Liver (tissue), 8 donors: ENCODE measurements at regions not wholly inside any gene's neighbourhood (a gene's known extent, or its start where the extent isn't known, plus 50 kb on each side); places are given as distances from the start of the nearest gene placed in this dataset.
A peak's percentile ranks its signal among the peaks of the same experiment; 100 is the strongest.

ENCODE experiments used
- DNase-seq: peaks from one replicate; pipeline ENCODE4 v3.0.0-alpha.2; 2017; ENCODE audit warnings: low spot score
- H3K27ac ChIP-seq, 2 donors: one replicate each; pipeline ENCODE4 v1.7.0; 2013; ENCODE audit warnings: inconsistent platforms in 2 of 2, low read length in 2 of 2, control low read depth in 1 of 2, low read depth in 1 of 2, mild to moderate bottlenecking in 1 of 2
- H3K27me3 ChIP-seq, 4 donors: one replicate each; pipeline versions ENCODE4 v1.6.1 to v1.7.0; 2013; ENCODE audit warnings: low read length in 3 of 4, inconsistent platforms in 1 of 4, mild to moderate bottlenecking in 1 of 4, moderate library complexity in 1 of 4; ENCODE audit not compliant: control insufficient read depth in 4 of 4, insufficient read depth in 4 of 4
- H3K36me3 ChIP-seq, 4 donors: one replicate each; pipeline versions ENCODE4 v1.6.1 to v1.7.0; 2013; ENCODE audit warnings: low read length in 3 of 4, mild to moderate bottlenecking in 3 of 4, low read depth in 1 of 4, moderate library complexity in 1 of 4; ENCODE audit not compliant: control insufficient read depth in 4 of 4, insufficient read depth in 3 of 4
- H3K4me1 ChIP-seq, 4 donors: one replicate each; pipeline versions ENCODE4 v1.6.1 to v1.7.0; 2013; ENCODE audit warnings: low read length in 3 of 4, mild to moderate bottlenecking in 3 of 4, moderate library complexity in 1 of 4; ENCODE audit not compliant: control insufficient read depth in 4 of 4, insufficient read depth in 4 of 4
- H3K4me3 ChIP-seq, 3 donors: one replicate each; pipeline versions ENCODE4 v1.6.1 to v1.7.0; 2013; ENCODE audit warnings: low read length in 3 of 3, control low read depth in 1 of 3, low read depth in 1 of 3, mild to moderate bottlenecking in 1 of 3
- H3K9ac ChIP-seq, 2 donors: one replicate each; pipeline ENCODE4 v1.7.0; 2013; ENCODE audit warnings: low read length in 2 of 2, mild to moderate bottlenecking in 2 of 2, moderate library complexity in 2 of 2, control low read depth in 1 of 2, low read depth in 1 of 2
- H3K9me3 ChIP-seq, 4 donors: one replicate each; pipeline versions ENCODE4 v1.6.1 to v1.7.0; 2013; ENCODE audit warnings: low read length in 3 of 4; ENCODE audit not compliant: control insufficient read depth in 4 of 4
- EGR1 ChIP-seq, 2 donors: IDR thresholded peaks; 2 replicates each; pipeline ENCODE4 v1.6.1; 2016 to 2018; ENCODE audit warnings: antibody characterized with exemption in 2 of 2, low read depth in 2 of 2
- FOXA1 ChIP-seq: IDR thresholded peaks from 2 replicates; pipeline ENCODE4 v1.6.1; 2016; ENCODE audit warnings: antibody characterized with exemption
- FOXA2 ChIP-seq: IDR thresholded peaks from 2 replicates; pipeline ENCODE4 v1.6.1; 2016; ENCODE audit warnings: antibody characterized with exemption
- GABPA ChIP-seq, 2 donors: IDR thresholded peaks in 1 of 2; conservative IDR thresholded peaks in 1 of 2; 2 replicates each; pipeline ENCODE4 v1.6.1; 2016; ENCODE audit warnings: antibody characterized with exemption in 2 of 2, mild to moderate bottlenecking in 1 of 2, moderate library complexity in 1 of 2
- HNF4A ChIP-seq, 2 donors: conservative IDR thresholded peaks; 2 replicates each; pipeline ENCODE4 v1.6.1; 2016; ENCODE audit warnings: antibody characterized with exemption in 2 of 2, mild to moderate bottlenecking in 2 of 2
- HNF4G ChIP-seq: IDR thresholded peaks from 2 replicates; pipeline ENCODE4 v1.6.1; 2016; ENCODE audit warnings: antibody characterized with exemption
- JUND ChIP-seq, 2 donors: IDR thresholded peaks; 2 replicates each; pipeline ENCODE4 v1.6.1; 2016; ENCODE audit warnings: antibody characterized with exemption in 2 of 2
- NR2F2 ChIP-seq: IDR thresholded peaks from 2 replicates; pipeline ENCODE4 v1.6.1; 2016; ENCODE audit warnings: antibody characterized with exemption
- RAD21 ChIP-seq, 2 donors: IDR thresholded peaks; 2 replicates each; pipeline ENCODE4 v1.6.1; 2016; ENCODE audit warnings: antibody characterized with exemption in 2 of 2, mild to moderate bottlenecking in 2 of 2
- RXRA ChIP-seq, 2 donors: IDR thresholded peaks; 2 replicates each; pipeline ENCODE4 v1.6.1; 2017 to 2018; ENCODE audit warnings: antibody characterized with exemption in 2 of 2, mild to moderate bottlenecking in 1 of 2
- TAF1 ChIP-seq: conservative IDR thresholded peaks from 2 replicates; pipeline ENCODE4 v1.6.1; 2016; ENCODE audit warnings: antibody characterized with exemption, mild to moderate bottlenecking
- YY1 ChIP-seq: IDR thresholded peaks from 2 replicates; pipeline ENCODE4 v1.6.1; 2016; ENCODE audit warnings: antibody characterized with exemption, mild to moderate bottlenecking
- WGBS: extraction: QIAGEN DNeasy Blood & Tissue Kit; methylation state at CpG from one replicate; pipeline ENCODE4 v1.1.7; 2013; 5-methylcytosine and 5-hydroxymethylcytosine counted together
- TF ChIP-seq, protein P1 (sequence below): fragments of 150-350 bp; IDR thresholded peaks from 2 replicates; pipeline ENCODE4 v1.5.1; 2017; ENCODE audit warnings: improper control_type of control experiment, low read depth, low read length; ENCODE audit not compliant: missing input control
- TF ChIP-seq, protein P2 (sequence below): IDR thresholded peaks from 2 replicates; pipeline ENCODE4 v1.6.1; 2016; ENCODE audit warnings: antibody characterized with exemption
- TF ChIP-seq, protein P3 (sequence below): IDR thresholded peaks from 2 replicates; pipeline ENCODE4 v1.6.1; 2016; ENCODE audit warnings: antibody characterized with exemption, mild to moderate bottlenecking
- donor health status: healthy.
- donor health status: healthy.
- donor health status: healthy.
- donor health status: healthy.
- donor health status: healthy.

DNA sequence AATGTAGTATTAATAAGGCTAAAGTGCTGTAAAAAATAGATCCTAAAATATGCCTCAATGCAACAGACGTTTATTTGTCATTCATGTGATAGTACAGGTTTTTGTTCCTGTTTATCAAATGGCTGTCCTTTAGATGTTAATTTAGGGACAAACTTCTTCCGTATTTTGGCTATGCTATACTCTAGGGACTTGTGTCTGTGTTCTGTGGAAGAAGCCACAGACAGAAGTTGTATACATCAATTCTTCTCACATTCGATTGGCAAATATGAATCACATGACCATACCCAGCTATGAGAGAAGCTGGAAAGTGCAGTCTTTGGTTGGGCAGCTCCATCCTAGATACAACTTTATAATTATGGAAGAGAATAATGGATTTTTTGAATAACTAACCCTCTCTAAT, 232.7 kb upstream of the SNX7 start:
- no peak for DNase-seq
- Histone ChIP-seq H3K27me3 (no peaks in the 10 kb centered on the region), H3K4me1 (peaks cover 0 to 19% (median 11%) of the 10 kb centered on the region in 4 donors), H3K4me3 (no peak overlapping the region), H3K36me3 (no peaks in the 10 kb centered on the region), H3K9ac (no peak overlapping the region), H3K27ac (no peak overlapping the region), H3K9me3 (no peaks in the 10 kb centered on the region)
- 90% methylated on average over 3 of the region's 3 CpGs for WGBS
- TF ChIP-seq HNF4G (no peak), GABPA (IDR thresholded peaks at IDR 0.05 in 1 of 2, conservative IDR thresholded peaks at IDR 0.05 in 1 of 2) (no peak), FOXA1 (no peak), FOXA2 (no peak)
- TF ChIP-seq, protein P1, sequence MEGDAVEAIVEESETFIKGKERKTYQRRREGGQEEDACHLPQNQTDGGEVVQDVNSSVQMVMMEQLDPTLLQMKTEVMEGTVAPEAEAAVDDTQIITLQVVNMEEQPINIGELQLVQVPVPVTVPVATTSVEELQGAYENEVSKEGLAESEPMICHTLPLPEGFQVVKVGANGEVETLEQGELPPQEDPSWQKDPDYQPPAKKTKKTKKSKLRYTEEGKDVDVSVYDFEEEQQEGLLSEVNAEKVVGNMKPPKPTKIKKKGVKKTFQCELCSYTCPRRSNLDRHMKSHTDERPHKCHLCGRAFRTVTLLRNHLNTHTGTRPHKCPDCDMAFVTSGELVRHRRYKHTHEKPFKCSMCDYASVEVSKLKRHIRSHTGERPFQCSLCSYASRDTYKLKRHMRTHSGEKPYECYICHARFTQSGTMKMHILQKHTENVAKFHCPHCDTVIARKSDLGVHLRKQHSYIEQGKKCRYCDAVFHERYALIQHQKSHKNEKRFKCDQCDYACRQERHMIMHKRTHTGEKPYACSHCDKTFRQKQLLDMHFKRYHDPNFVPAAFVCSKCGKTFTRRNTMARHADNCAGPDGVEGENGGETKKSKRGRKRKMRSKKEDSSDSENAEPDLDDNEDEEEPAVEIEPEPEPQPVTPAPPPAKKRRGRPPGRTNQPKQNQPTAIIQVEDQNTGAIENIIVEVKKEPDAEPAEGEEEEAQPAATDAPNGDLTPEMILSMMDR, result no peak

DNA sequence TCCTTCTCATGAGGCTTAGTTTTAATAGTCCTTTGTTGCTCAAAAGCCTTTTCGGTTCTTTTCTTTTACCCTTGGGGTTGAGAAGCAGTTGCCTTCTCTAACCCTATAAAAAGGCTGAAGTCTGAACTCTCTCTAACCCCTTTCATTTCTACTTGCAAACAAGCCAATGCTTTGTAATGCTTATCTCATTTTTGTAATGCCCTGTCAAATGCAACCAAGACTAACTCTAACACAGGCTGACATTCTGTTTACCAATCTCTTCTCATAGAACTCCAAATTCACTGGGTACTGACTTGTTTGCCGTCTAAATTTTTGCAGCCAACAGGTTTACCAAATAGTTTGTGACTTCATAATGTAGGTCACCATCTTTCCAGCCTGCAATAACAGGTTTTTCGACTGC, 233.9 kb upstream of the SNX7 start:
- Histone ChIP-seq H3K9ac (no peak overlapping the region), H3K27me3 (no peaks in the 10 kb centered on the region), H3K4me3 (no peak overlapping the region), H3K4me1 (peaks cover 0 to 19% (median 11%) of the 10 kb centered on the region in 4 donors), H3K9me3 (no peaks in the 10 kb centered on the region), H3K36me3 (no peaks in the 10 kb centered on the region), H3K27ac (no peak overlapping the region)
- DNase-seq, result no peak
- TF ChIP-seq, protein P2, sequence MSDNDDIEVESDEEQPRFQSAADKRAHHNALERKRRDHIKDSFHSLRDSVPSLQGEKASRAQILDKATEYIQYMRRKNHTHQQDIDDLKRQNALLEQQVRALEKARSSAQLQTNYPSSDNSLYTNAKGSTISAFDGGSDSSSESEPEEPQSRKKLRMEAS, result no peak
- peak in 1 of 2 donors; percentile 17 for TF ChIP-seq RXRA (IDR thresholded peaks at IDR 0.05)
- no peak for TF ChIP-seq EGR1 (IDR thresholded peaks at IDR 0.05; ENCODE audit: low read depth in 2 of 2)
- peak; percentile 11 for TF ChIP-seq YY1
- 52% methylated on average over 3 of the region's 3 CpGs for WGBS

DNA sequence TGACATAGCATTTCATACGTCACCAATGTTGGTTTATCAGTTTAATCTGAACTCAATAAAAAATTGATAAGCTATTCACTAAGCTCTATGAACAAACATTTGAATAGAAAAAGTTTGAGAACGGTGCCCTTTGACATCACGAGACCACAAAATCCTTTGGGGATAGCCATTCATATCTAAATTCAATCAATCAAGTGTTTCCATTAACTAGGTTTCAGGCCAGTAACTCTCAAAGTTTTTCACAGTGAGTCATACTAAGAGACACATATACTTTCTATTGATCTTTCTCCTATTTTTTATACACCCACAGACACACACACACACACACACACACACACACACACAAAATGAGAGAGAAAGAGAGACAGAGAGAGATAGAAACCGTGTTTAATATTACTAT, 235.4 kb upstream of the SNX7 start:
- no peaks in the 10 kb centered on the region for H3K27me3 ChIP-seq
- H3K4me3 ChIP-seq, result no peak overlapping the region
- H3K9ac ChIP-seq, result no peak overlapping the region
- H3K9me3 ChIP-seq, result no peaks in the 10 kb centered on the region
- peaks cover 0 to 18% (median 11%) of the 10 kb centered on the region in 4 donors for H3K4me1 ChIP-seq
- no peaks in the 10 kb centered on the region for H3K36me3 ChIP-seq
- no peak overlapping the region for H3K27ac ChIP-seq
- no peak for TF ChIP-seq RXRA (IDR thresholded peaks at IDR 0.05)
- TF ChIP-seq, protein P3, sequence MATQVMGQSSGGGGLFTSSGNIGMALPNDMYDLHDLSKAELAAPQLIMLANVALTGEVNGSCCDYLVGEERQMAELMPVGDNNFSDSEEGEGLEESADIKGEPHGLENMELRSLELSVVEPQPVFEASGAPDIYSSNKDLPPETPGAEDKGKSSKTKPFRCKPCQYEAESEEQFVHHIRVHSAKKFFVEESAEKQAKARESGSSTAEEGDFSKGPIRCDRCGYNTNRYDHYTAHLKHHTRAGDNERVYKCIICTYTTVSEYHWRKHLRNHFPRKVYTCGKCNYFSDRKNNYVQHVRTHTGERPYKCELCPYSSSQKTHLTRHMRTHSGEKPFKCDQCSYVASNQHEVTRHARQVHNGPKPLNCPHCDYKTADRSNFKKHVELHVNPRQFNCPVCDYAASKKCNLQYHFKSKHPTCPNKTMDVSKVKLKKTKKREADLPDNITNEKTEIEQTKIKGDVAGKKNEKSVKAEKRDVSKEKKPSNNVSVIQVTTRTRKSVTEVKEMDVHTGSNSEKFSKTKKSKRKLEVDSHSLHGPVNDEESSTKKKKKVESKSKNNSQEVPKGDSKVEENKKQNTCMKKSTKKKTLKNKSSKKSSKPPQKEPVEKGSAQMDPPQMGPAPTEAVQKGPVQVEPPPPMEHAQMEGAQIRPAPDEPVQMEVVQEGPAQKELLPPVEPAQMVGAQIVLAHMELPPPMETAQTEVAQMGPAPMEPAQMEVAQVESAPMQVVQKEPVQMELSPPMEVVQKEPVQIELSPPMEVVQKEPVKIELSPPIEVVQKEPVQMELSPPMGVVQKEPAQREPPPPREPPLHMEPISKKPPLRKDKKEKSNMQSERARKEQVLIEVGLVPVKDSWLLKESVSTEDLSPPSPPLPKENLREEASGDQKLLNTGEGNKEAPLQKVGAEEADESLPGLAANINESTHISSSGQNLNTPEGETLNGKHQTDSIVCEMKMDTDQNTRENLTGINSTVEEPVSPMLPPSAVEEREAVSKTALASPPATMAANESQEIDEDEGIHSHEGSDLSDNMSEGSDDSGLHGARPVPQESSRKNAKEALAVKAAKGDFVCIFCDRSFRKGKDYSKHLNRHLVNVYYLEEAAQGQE, result no peak
- no peak for TF ChIP-seq FOXA1
- TF ChIP-seq GABPA (IDR thresholded peaks at IDR 0.05 in 1 of 2, conservative IDR thresholded peaks at IDR 0.05 in 1 of 2), result no peak
- TF ChIP-seq HNF4A (conservative IDR thresholded peaks at IDR 0.05), result no peak
- no peak for TF ChIP-seq RAD21 (IDR thresholded peaks at IDR 0.05)
- no peak for TF ChIP-seq JUND (IDR thresholded peaks at IDR 0.05)
- no peak for TF ChIP-seq TAF1
- no peak for TF ChIP-seq NR2F2
- 92% methylated on average over 4 of the region's 4 CpGs for WGBS
- no peak for DNase-seq
